ENCODE measurements at regions not wholly inside any gene's neighbourhood (a gene's known extent, or its start where the extent isn't known, plus 50 kb on each side); places are given as distances from the start of the nearest gene placed in this dataset.

- DNase-seq (no peak), ATAC-seq (ENCODE audit: insufficient read depth, low FRiP score) (no peak)
- TF ChIP-seq CTCF (IDR thresholded peaks at IDR 0.05; ENCODE audit: control extremely low read depth, extremely low read depth), result no peak
- Histone ChIP-seq H3K36me3 (ENCODE audit: control insufficient read depth in 4 of 4, insufficient read depth in 4 of 4, low read length in 4 of 4) (no peaks in the 10 kb centered on the region), H3K27ac (ENCODE audit: low read depth in 1 of 2, low read length in 1 of 2) (no peak overlapping the region), H3K9me3 (ENCODE audit: control insufficient read depth in 4 of 4, insufficient read depth in 3 of 4, low read length in 3 of 4) (no peaks in the 10 kb centered on the region), H3K27me3 (ENCODE audit: control insufficient read depth in 3 of 3, insufficient read depth in 3 of 3, low read length in 2 of 3) (no peaks in the 10 kb centered on the region), H3K9ac (ENCODE audit: insufficient read depth in 1 of 2, low read length in 2 of 2) (no peak overlapping the region), H3K4me1 (ENCODE audit: control insufficient read depth in 5 of 5, insufficient read depth in 5 of 5, low read length in 5 of 5) (no peaks in the 10 kb centered on the region), H3K4me3 (no peak overlapping the region)
- 56 to 65% methylated on average over 5 of the region's 5 CpGs for WGBS, 2 donors
Measured at GRCh38 chr4:169807934-169808509, 50.3 kb upstream of the HPF1 start.

All from lung (tissue), 11 donors.